ENCODE measurements at regions not wholly inside any gene's neighbourhood (a gene's known extent, or its start where the extent isn't known, plus 50 kb on each side); places are given as distances from the start of the nearest gene placed in this dataset.

GRCh38 chr3:5666455-5666854, 478.9 kb downstream of the EDEM1 start:
- H3K4me3 ChIP-seq (ENCODE audit: low read depth, low read length): no peak overlapping the region
- DNase-seq (ENCODE audit: low read depth): no peak
- TF ChIP-seq CTCF (IDR thresholded peaks at IDR 0.05; ENCODE audit: insufficient read depth, low read length): no peak

GRCh38 chr3:5673521-5673920, 486.0 kb downstream of the EDEM1 start:
- no peak for TF ChIP-seq CTCF (IDR thresholded peaks at IDR 0.05; ENCODE audit: insufficient read depth, low read length)
- no peak for DNase-seq (ENCODE audit: low read depth)
- H3K4me3 ChIP-seq (ENCODE audit: low read depth, low read length): no peak overlapping the region

- H3K4me3 ChIP-seq (ENCODE audit: low read depth, low read length): no peak overlapping the region
- no peak for DNase-seq (ENCODE audit: low read depth)
- no peak for TF ChIP-seq CTCF (IDR thresholded peaks at IDR 0.05; ENCODE audit: insufficient read depth, low read length)
Observed at GRCh38 chr3:5675319-5675718, 487.8 kb downstream of the EDEM1 start.

- no peak overlapping the region for H3K4me3 ChIP-seq (ENCODE audit: low read depth, low read length)
- TF ChIP-seq CTCF (IDR thresholded peaks at IDR 0.05; ENCODE audit: insufficient read depth, low read length): no peak
- no peak for DNase-seq (ENCODE audit: low read depth)
Observed at GRCh38 chr3:5677555-5677954, 490.0 kb downstream of the EDEM1 start.

GRCh38 chr3:5678248-5678647, 490.7 kb downstream of the EDEM1 start:
- TF ChIP-seq CTCF (IDR thresholded peaks at IDR 0.05; ENCODE audit: insufficient read depth, low read length): no peak
- H3K4me3 ChIP-seq (ENCODE audit: low read depth, low read length): no peak overlapping the region
- DNase-seq (ENCODE audit: low read depth): no peak

GRCh38 chr3:5678844-5679243, 491.3 kb downstream of the EDEM1 start:
- no peak overlapping the region for H3K4me3 ChIP-seq (ENCODE audit: low read depth, low read length)
- DNase-seq (ENCODE audit: low read depth): no peak
- no peak for TF ChIP-seq CTCF (IDR thresholded peaks at IDR 0.05; ENCODE audit: insufficient read depth, low read length)

- no peak for DNase-seq (ENCODE audit: low read depth)
- H3K4me3 ChIP-seq (ENCODE audit: low read depth, low read length): no peak overlapping the region
- no peak for TF ChIP-seq CTCF (IDR thresholded peaks at IDR 0.05; ENCODE audit: insufficient read depth, low read length)
Observed at GRCh38 chr3:5687230-5687629, 499.7 kb downstream of the EDEM1 start.
